ENCODE measurements at regions not wholly inside any gene's neighbourhood (a gene's known extent, or its start where the extent isn't known, plus 50 kb on each side); places are given as distances from the start of the nearest gene placed in this dataset.

GRCh38 chr12:59151243-59151642 lies 230.9 kb upstream of the LRIG3 start:
- TF ChIP-seq CTCF (conservative IDR thresholded peaks at IDR 0.05 in 1 of 2, IDR thresholded peaks at IDR 0.05 in 1 of 2; ENCODE audit: low read depth in 1 of 2, low read length in 2 of 2) = no peak
- no peak for TF ChIP-seq EZH2 (IDR thresholded peaks at IDR 0.05; ENCODE audit: low read length, missing control alignments)
